Stimulated activated CD4-positive, alpha-beta T cell treated with anti-CD3 and anti-CD28 coated beads, Interleukin-15, amount 100 ng/mL, for 24 hours (primary cell): ENCODE measurements at regions not wholly inside any gene's neighbourhood (a gene's known extent, or its start where the extent isn't known, plus 50 kb on each side); places are given as distances from the start of the nearest gene placed in this dataset.
A peak's percentile ranks its signal among the peaks of the same experiment; 100 is the strongest.
"Not testable (repeated sequence)": the region's sequence is repeated elsewhere in the genome, so short reads cannot be mapped to it uniquely, and the experiment has no call there.

Source experiments
- DNase-seq: peaks from one replicate; pipeline ENCODE4 v3.0.0-alpha.2; 2020

- not testable (repeated sequence) for DNase-seq
These were observed 215.3 kb upstream of the SDK2 start for GRCh38 chr17:73859439-73860008.

- no peak for DNase-seq
These were observed 217.3 kb upstream of the SDK2 start for GRCh38 chr17:73861543-73861942.

- DNase-seq = no peak
These were observed 219.7 kb upstream of the SDK2 start for GRCh38 chr17:73863761-73864535.

- no peak for DNase-seq
These were observed 221.6 kb upstream of the SDK2 start for GRCh38 chr17:73865831-73866230.

GRCh38 chr17:73867056-73867455 lies 222.8 kb upstream of the SDK2 start:
- DNase-seq = no peak

GRCh38 chr17:73870068-73870467 lies 225.8 kb upstream of the SDK2 start:
- no peak for DNase-seq

GRCh38 chr17:73870473-73870872 lies 226.2 kb upstream of the SDK2 start:
- no peak for DNase-seq

GRCh38 chr17:73872816-73873215 lies 228.6 kb upstream of the SDK2 start:
- DNase-seq = no peak

- peak; percentile 3 for DNase-seq
These were observed 229.9 kb upstream of the SDK2 start for GRCh38 chr17:73874008-73874720.

GRCh38 chr17:73875346-73875745 lies 231.1 kb upstream of the SDK2 start:
- DNase-seq = no peak

- DNase-seq = no peak
These were observed 233.7 kb upstream of the SDK2 start for GRCh38 chr17:73877962-73878361.

GRCh38 chr17:73878923-73879322 lies 234.7 kb upstream of the SDK2 start:
- no peak for DNase-seq

GRCh38 chr17:73879987-73880386 lies 235.7 kb upstream of the SDK2 start:
- no peak for DNase-seq

- DNase-seq = no peak
These were observed 238.3 kb upstream of the SDK2 start for GRCh38 chr17:73882590-73882989.

- no peak for DNase-seq
These were observed 238.9 kb upstream of the SDK2 start for GRCh38 chr17:73883175-73883574.

- no peak for DNase-seq
These were observed 243.5 kb upstream of the SDK2 start for GRCh38 chr17:73887739-73888138.

GRCh38 chr17:73888862-73889261 lies 244.6 kb upstream of the SDK2 start:
- no peak for DNase-seq

- no peak for DNase-seq
These were observed 245.2 kb upstream of the SDK2 start for GRCh38 chr17:73889439-73889838.

GRCh38 chr17:73890831-73891405 lies 246.7 kb upstream of the SDK2 start:
- DNase-seq = no peak

GRCh38 chr17:73895157-73895556 lies 250.9 kb upstream of the SDK2 start:
- no peak for DNase-seq

GRCh38 chr17:73896966-73897365 lies 252.7 kb upstream of the SDK2 start:
- DNase-seq = no peak

- DNase-seq = no peak
These were observed 255.6 kb upstream of the SDK2 start for GRCh38 chr17:73899839-73900238.

GRCh38 chr17:73900516-73900915 lies 256.3 kb upstream of the SDK2 start:
- DNase-seq = no peak

GRCh38 chr17:73901249-73901648 lies 257.0 kb upstream of the SDK2 start:
- DNase-seq = no peak
